ENCODE measurements at regions not wholly inside any gene's neighbourhood (a gene's known extent, or its start where the extent isn't known, plus 50 kb on each side); places are given as distances from the start of the nearest gene placed in this dataset.

GRCh38 chr9:26760675-26761074, 131.9 kb downstream of the CAAP1 start:
- Histone ChIP-seq H3K27ac (ENCODE audit: low read depth in 1 of 2, low read length in 2 of 2) (no peak overlapping the region), H3K4me1 (ENCODE audit: insufficient read depth, low read length) (no peaks in the 10 kb centered on the region), H3K4me3 (ENCODE audit: low read length) (no peak overlapping the region), H3K27me3 (ENCODE audit: control insufficient read depth in 1 of 2, insufficient read depth in 2 of 2, low read length in 2 of 2) (no peaks in the 10 kb centered on the region), H3K9me3 (ENCODE audit: control insufficient read depth in 1 of 2, insufficient read depth in 1 of 2, low read length in 2 of 2) (no peaks in the 10 kb centered on the region), H3K36me3 (ENCODE audit: insufficient read depth, low read length) (no peaks in the 10 kb centered on the region)
- ATAC-seq (ENCODE audit: poor library complexity) (no peak), DNase-seq (no peak)
- CTCF ChIA-PET = no interaction called here
- no peaks in the 10 kb centered on the region for H3K4me1 Mint-ChIP-seq (ENCODE audit: low read depth)
- intact Hi-C loops (cut with DNase I, micrococcal nuclease) = no loop called here
- H3K36me3 Mint-ChIP-seq (ENCODE audit: low read depth) = no peaks in the 10 kb centered on the region
- H3K9me3 Mint-ChIP-seq = no peaks in the 10 kb centered on the region
- no peak overlapping the region for H3K4me3 Mint-ChIP-seq
- no peak overlapping the region for H3K27ac Mint-ChIP-seq
- POLR2A ChIA-PET = no interaction called here
- no peak for TF ChIP-seq CTCF (IDR thresholded peaks at IDR 0.05)
- H3K27me3 Mint-ChIP-seq = peaks cover 11% of the 10 kb centered on the region

GRCh38 chr9:26758655-26759054, 133.9 kb downstream of the CAAP1 start:
- no peaks in the 10 kb centered on the region for H3K27me3 ChIP-seq (ENCODE audit: control insufficient read depth in 1 of 2, insufficient read depth in 2 of 2, low read length in 2 of 2)
- POLR2A ChIA-PET = no interaction called here
- H3K27ac Mint-ChIP-seq = no peak overlapping the region
- no peak overlapping the region for H3K4me3 ChIP-seq (ENCODE audit: low read length)
- peaks cover 4% of the 10 kb centered on the region for H3K27me3 Mint-ChIP-seq
- H3K9me3 Mint-ChIP-seq = no peaks in the 10 kb centered on the region
- no peaks in the 10 kb centered on the region for H3K4me1 ChIP-seq (ENCODE audit: insufficient read depth, low read length)
- H3K36me3 ChIP-seq (ENCODE audit: insufficient read depth, low read length) = no peaks in the 10 kb centered on the region
- H3K4me3 Mint-ChIP-seq = no peak overlapping the region
- no peaks in the 10 kb centered on the region for H3K4me1 Mint-ChIP-seq (ENCODE audit: low read depth)
- H3K27ac ChIP-seq (ENCODE audit: low read depth in 1 of 2, low read length in 2 of 2) = no peak overlapping the region
- H3K36me3 Mint-ChIP-seq (ENCODE audit: low read depth) = no peaks in the 10 kb centered on the region
- ATAC-seq (ENCODE audit: poor library complexity) (no peak), DNase-seq (no peak)
- intact Hi-C loops (cut with DNase I, micrococcal nuclease) = no loop called here
- no peak for TF ChIP-seq CTCF (IDR thresholded peaks at IDR 0.05)
- CTCF ChIA-PET = interaction anchor here (1.1 kb wide), 1 partner anchor 28 kb away, joined by 3 read pairs; no protein-coding TSS in a partner anchor
- no peaks in the 10 kb centered on the region for H3K9me3 ChIP-seq (ENCODE audit: control insufficient read depth in 1 of 2, insufficient read depth in 1 of 2, low read length in 2 of 2)

- ChIA-PET CTCF (no interaction called here), POLR2A (no interaction called here)
- no peaks in the 10 kb centered on the region for H3K27me3 ChIP-seq (ENCODE audit: control insufficient read depth in 1 of 2, insufficient read depth in 2 of 2, low read length in 2 of 2)
- Mint-ChIP-seq H3K4me3 (no peak overlapping the region), H3K9me3 (no peaks in the 10 kb centered on the region), H3K27ac (no peak overlapping the region), H3K36me3 (ENCODE audit: low read depth) (no peaks in the 10 kb centered on the region), H3K4me1 (ENCODE audit: low read depth) (no peaks in the 10 kb centered on the region), H3K27me3 (no peaks in the 10 kb centered on the region)
- no peak for TF ChIP-seq CTCF (IDR thresholded peaks at IDR 0.05)
- H3K4me3 ChIP-seq (ENCODE audit: low read length) = no peak overlapping the region
- H3K27ac ChIP-seq (ENCODE audit: low read depth in 1 of 2, low read length in 2 of 2) = no peak overlapping the region
- no peaks in the 10 kb centered on the region for H3K4me1 ChIP-seq (ENCODE audit: insufficient read depth, low read length)
- H3K9me3 ChIP-seq (ENCODE audit: control insufficient read depth in 1 of 2, insufficient read depth in 1 of 2, low read length in 2 of 2) = no peaks in the 10 kb centered on the region
- DNase-seq (no peak), ATAC-seq (ENCODE audit: poor library complexity) (no peak)
- H3K36me3 ChIP-seq (ENCODE audit: insufficient read depth, low read length) = no peaks in the 10 kb centered on the region
- intact Hi-C loops (cut with DNase I, micrococcal nuclease) = no loop called here
These were observed 135.7 kb downstream of the CAAP1 start for GRCh38 chr9:26756881-26757280.

All from CD4-positive, alpha-beta T cell (primary cell).